NCI-H2227 treated with DMSO at 0.1 percent for 48 hours (cell line): ENCODE measurements at regions not wholly inside any gene's neighbourhood (a gene's known extent, or its start where the extent isn't known, plus 50 kb on each side); places are given as distances from the start of the nearest gene placed in this dataset.
"Not testable (repeated sequence)": the region's sequence is repeated elsewhere in the genome, so short reads cannot be mapped to it uniquely, and the experiment has no call there.

Source experiments
- DNase-seq: peaks from one replicate; lab custom pipeline; 2025; lab: John Stamatoyannopoulos, UW

DNA sequence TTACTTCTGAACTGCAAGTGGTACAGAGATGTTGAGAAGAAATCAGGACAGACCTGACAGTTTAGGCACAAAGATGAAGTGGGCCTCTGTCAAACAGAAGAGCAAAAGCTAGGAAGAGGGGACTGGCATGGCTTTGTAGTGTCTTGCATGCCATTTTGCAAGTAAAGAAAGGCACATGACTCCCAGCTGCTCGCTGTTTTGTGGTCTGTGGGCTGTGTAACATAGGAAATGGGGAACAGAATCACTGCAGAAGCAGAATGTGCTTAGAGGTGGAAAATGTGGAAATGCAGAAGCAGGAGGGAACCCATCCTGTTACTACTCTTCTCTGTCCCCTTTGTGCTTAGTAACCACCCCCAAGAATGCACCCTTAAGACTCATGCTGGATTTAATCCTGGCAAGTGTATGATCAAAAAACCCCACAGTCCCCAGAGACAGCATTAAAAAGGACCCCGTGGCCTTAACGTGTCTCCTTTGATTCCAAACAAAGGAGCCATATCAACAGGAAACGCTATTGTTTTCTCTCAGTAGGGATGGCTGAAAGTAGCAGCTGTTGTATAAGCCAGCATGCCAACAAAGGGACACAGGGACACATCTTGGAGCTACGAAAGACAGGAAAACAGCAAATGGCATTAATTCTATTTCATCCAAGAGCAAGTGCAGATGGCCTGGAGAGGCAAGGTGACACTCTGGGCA lies 177.6 kb upstream of the GLRA2 start:
- DNase-seq: no peak

DNA sequence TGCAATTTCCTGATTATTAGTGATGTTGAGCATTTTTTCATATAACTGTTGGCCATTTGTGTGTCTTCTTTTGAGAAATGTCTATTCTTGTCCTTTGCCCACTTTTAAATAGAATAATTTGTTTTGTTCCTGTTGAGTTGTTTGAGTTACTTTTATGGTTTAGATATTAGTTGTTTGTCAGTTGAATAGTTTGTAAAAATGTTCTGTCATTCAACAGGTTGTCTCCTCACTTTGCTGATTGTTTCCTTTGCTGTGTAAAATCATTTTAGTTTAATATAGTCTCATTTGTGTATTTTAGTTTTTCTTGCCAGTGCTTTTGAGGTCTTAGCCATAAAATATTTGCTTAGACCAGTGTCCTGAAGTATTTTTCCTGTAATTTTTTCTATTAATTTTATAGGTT lies 181.8 kb upstream of the GLRA2 start:
- no peak for DNase-seq

DNA sequence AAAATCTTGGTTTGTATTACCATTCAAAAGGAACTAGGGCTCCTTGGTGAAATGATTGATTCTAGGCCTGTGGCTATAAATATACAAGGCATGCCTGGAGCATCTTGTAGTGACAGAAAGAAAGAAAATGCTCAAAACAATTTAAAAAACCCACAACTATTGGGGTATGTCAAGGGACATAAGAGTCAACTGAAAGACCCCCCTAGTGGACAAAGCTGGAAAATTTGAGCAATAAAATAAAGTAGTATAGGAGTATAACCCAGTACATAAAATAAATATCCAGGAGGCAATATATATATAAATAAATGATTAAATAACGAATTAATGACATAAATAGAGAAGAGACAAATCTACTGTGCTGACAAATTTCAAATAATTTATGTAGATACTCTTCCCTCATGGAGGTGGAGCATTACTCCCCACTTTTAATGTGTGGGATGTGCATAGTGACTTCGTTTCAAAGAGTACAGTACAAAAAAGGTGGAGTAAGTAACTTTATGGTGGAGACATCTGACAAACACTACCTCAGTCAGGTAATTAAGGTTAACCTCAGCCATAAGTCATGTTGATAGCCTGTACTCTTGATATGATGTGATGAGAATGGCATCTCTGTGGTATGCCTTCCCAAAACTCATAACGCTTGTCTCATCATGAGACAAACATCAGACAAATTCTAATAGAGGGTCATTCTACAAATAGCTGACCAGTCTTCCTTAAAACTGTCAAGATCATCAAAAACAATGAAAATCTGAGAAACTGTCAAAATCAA lies 185.0 kb upstream of the GLRA2 start:
- DNase-seq: no peak

DNA sequence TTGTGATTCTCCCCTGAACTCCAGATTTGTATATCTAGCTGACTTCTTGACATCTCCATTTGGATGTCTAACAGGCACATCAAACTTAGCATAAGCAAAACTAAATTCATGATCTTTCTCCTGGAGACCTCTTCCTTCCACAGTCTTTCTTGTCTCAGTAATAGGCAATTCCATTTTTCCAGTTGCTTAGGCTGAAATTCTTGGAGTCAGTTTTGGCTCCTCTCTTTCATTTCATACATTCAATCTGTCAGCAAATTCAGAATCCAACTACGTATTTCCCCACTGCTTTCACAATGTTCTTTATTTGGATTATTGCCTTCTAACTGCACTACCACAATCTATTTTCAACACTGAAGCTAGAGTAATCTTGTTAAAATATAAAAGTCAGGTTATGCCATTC lies 219.9 kb upstream of the GLRA2 start:
- no peak for DNase-seq

DNA sequence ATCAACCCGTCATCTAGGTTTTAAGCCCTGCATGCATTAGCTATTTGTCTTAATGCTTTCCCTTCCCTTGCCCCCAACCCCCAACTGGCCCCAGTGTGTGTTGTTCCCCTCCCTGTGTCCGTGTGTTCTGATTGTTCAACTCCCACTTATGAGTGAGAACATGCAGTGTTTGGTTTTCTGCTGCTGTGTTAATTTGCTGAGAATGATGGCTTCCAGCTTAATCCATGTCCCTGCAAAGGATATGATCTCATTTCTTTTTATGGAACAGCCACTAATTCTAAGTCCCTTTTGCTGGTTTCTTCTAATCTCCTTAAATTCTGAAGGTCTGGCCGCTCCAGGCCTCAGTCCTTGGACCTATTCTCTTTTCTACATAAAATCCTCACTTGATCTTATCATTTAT lies 220.4 kb upstream of the GLRA2 start:
- DNase-seq: not testable (repeated sequence)

DNA sequence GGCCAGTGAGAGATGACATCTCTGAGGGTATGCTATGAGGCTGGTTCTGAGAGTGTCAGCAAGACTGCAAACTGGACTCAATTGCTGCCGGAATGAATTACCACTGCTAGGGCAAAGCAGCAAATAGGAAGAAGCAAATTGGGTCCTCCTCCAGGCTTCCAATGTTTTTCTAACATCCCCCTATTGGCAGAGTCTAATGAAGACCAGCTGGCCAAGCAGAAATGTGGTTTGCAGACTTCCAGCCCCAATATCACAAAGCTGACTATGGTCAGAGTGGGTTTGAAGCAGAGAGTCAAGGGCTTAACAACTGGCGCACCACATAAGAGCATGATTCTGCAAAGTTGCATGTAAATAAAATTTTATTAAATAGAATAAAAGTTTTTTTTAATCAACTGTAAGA lies 225.4 kb upstream of the GLRA2 start:
- DNase-seq: no peak

DNA sequence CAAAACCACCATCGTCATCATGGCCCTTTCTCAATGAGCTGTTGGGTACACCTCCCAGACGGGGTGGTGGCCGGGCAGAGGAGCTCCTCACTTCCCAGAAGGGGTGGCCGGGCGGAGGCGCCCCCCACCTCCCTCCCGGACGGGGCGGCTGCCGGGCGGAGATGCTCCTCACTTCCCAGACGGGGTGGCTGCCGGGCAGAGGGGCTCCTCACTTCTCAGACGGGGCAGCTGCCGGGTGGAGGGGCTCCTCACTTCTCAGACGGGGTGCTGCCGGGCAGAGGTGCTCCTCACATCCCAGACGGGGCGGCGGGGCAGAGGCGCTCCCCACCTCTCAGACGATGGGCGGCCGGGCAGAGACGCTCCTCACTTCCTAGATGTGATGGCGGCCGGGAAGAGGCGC lies 226.8 kb upstream of the GLRA2 start:
- not testable (repeated sequence) for DNase-seq

DNA sequence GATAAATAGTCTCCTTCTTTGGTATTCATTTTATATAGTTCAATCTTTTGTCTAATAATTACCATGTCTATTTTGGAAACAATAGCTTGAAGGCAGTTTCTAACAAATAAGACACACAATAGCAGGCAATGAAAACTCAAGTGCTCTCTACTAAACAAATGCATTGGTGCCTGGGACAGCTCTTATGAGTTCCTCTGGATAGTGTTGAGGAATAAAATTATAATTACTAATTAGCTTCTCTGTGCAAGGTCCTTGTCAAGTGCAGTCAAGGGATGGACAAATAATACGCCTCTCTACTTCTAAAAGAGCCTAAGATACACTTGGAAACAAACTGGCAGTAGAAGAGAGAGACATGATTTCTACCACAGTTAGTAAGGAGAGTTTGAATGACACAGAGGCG lies 229.0 kb upstream of the GLRA2 start:
- DNase-seq: no peak

DNA sequence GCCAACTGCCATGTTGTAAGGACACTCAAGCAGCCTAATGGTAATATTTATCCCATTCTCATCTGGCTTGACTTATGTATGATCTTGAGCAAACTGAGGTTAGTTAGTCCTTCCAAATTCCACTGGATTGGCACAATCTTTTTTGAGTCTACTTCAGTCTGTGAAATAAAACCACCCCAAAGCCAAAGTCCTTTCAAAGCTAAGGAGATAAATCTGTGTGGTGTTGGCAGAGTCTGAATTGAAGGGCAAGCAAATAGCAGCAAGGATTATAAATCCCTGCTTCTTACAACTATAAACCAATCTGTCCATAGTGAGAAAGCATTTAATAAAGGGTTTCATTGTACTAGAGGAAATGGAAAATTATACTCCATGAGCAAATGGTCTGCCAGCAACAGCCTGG lies 233.9 kb upstream of the GLRA2 start:
- DNase-seq: no peak

DNA sequence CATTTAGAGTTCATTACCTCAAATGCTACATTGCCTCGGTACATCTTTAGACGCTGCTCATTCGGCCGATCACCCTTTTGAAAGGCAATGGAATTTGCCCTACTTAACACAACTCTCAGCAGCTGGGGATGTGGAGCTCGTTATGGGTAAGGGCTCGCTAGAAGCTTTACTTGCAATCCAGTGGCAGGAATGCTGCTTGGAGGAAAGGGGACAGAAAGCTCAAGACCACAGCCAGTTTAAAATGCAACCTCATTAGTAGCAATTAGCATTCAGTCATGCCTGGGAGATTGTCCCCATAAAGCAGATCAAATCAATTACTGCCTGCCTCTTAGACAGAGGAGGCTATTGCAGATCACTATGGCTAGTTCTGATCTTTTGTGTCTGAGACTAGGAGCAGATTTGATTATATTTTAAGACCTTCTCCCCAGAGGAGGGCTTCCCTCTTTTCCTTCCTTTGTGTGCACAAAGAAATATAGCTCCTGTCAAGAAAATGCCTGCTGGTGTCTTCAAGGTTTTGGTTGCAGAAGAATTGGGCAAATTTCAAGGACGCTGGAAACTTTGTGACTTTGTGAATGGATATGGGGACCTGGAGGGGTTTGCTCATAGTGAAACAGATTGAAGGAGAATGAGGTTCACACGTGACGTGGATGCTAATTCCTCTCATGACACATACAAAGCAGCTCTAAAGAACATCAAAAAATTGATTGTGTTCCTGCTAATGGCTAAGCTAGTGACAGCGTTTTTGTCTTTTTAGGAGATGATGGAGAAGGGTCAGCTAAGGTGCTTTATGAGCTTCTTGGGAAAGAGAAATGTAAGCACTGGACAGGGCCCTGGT lies 237.5 kb upstream of the GLRA2 start:
- DNase-seq: no peak

DNA sequence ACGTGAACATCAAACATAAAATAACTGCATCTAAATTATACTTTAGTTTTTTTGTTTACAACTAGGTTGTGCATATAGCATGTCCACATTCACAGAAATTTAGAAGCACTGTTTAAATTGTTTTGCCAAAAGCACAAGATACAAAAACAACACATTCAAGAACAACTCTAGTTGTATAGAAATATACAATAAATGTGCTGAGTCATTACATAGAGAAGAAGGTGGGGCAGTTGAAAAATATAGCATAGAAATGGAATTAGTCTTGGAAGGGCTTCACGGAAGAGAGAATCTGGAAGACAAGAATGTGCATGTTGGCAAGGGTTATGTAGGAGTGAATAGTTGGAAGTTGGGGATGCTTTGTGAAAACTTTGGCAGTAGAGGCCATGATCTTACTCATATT lies 239.0 kb upstream of the GLRA2 start:
- DNase-seq: no peak

DNA sequence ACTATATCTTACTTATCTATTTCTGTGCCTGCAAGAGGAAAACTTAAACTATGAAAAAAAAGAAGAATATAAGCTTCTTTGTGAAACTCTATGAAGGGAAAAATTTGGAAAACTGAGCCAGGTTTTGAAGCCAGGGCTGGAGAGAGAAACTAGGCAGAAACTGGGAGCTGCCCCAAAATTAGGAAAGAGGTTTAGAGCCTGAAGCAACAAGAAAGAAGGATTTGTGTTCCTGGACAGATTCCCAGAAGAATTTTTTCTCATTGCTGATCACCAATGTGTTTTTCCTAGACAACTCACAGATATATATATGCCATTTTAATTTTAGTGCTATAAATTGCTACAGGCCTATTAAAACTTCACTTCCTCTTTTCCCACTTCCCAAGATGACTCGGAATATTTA lies 245.0 kb upstream of the GEMIN8 start:
- no peak for DNase-seq

DNA sequence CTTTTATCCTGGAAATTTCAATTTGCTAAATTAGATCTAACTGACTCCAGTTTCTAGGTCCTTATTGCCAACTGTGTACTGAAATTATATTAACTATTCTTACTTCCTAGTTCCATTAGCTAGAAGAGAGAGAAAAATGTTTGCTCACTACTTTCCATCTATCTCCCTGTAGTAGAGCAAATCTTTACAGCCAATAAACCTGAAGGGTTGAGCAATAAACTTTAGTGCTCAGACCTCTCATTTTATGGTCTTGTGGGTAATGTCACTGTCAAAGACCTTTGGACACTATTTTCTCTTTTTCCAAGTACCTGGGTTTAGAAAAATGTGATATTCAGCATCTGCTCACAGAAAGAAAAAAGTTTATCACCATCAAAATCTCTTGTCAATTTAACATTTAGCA lies 237.5 kb upstream of the GEMIN8 start:
- DNase-seq: no peak

DNA sequence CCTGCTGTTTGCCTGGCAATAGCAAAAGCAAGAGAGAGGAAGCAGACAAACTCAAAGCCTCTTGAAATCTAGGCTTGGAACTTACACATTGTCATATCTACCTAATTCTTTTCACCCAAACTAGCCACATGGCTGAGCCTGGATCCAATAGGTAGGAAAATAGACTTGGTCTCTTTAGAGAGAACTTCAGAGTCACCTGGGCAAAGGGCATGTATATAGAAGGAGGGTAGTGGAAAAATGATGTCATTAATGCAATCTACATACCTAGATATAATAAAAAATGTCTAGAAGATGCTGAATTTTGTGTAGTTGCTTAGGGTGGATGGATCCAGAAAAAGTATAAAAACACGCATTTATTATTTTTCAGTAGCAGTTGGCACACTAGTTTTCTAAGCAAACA lies 237.0 kb upstream of the GEMIN8 start:
- no peak for DNase-seq

DNA sequence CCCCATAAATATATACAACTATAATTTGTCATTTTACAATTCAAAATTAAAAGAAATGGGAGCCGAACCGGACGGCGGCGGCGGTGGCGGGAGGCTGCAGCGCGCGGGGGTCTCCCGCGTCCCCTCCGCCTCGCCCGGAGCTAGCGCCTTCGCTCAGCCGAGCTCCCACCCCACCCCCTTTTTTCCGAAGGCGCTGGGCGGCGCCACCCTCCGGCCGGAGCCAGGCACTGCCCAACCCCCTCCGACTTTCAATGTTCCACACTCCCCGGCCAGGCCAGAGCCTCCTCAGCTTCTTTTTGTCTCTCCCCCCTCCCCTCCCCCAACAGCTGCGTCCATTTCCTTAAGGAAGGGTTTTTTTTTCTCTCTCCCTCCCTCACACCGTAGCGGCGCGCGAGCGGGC lies 214.1 kb upstream of the GEMIN8 start:
- no peak for DNase-seq

DNA sequence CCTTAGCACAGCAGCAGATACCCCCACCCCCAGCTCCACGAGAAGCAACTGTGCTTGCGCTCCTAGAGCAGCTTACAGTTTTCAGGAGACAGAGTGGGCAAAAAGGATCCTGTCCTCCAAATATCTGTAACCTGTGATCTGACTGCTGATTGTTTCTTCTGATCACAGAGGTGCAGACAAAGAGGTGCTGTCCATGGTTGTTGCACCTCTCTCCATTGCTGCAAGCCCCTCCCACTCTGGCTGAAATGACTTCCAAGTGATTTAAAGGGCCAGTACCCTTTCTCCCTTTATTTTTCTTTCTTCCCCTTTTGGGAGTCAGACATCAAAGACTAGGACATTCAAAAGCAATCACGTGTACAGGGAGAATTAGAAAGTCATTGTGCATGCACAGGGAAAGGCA lies 205.3 kb upstream of the GEMIN8 start:
- DNase-seq: no peak

DNA sequence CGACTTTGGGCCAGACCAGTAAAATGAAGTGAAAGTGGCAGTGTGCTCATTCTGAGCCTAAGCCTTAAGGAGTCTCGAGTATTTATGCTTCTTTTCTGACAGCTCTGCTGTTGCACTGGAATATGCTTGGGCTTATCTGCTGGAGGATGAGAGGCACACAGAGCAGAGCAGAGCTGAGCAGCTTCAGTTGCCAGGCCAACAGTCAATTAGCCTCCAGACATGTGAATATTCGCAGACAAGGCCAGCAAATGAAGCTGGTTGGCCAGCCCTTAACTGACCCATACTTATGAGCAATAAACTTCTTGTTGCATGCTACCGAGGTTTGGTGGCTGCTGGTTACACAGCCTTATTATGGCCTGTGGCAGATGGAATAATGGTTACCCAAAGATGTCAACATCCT lies 203.0 kb upstream of the GEMIN8 start:
- DNase-seq: no peak

DNA sequence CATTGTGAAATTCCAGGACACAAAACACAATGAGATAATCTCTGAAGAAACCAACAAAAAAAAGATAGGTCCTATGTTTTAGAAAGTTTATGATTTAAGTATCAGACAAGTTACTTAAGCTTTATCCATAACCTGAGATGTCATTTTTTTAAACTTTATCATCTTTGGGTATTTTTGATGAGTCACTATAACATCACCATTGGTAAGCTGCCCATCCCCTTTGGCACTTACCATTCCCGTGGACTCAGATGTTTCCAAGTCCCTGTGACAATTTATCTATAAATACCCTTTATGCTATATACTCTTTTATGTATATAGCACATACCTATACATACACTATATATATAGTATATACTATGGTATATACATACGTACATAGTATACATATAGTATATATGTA lies 198.9 kb upstream of the GEMIN8 start:
- no peak for DNase-seq

DNA sequence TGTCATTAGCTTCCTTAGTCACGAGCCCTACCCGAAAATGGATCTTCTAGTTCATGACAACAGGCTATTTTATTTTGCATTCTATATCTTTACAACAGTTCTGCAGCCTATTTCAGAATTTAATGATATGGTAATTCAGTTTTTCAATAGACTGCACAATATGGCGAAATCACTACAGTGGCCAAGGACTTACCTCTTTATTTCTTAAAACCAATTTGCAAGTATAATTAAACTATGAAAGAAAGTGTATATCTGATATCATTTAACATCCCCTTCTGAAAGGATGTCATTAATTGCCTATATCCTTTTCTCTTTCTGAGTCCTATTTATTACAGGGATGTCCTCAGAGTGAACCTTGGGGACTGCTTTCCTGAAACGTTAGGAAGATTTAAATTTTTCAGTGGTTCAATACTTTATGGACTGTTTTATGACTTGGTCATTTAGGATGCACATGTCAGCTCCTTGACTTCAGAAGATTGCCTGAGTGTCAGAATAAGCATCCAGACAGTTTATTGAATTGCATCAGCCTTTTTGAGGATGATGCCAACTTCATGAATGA lies 190.8 kb upstream of the GEMIN8 start:
- no peak for DNase-seq

DNA sequence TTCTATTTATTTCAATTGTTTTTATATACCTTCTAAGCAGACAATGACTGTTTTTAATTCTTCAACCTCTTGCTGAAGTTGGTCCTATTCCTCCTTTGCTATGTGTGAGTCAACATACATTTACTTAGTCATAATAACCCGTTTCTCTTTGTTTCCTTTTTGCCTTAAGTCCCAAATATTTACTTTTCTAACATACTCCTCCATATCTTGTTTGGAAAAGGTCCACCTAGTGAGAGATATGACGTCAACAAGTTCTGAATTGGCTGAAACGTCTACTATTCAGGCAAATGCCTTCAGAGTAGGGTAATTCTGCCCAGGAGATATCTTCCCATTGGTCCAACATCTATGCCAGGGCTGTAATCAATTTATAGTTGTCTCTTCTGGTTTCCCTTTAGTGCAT lies 179.3 kb upstream of the GEMIN8 start:
- DNase-seq: no peak

DNA sequence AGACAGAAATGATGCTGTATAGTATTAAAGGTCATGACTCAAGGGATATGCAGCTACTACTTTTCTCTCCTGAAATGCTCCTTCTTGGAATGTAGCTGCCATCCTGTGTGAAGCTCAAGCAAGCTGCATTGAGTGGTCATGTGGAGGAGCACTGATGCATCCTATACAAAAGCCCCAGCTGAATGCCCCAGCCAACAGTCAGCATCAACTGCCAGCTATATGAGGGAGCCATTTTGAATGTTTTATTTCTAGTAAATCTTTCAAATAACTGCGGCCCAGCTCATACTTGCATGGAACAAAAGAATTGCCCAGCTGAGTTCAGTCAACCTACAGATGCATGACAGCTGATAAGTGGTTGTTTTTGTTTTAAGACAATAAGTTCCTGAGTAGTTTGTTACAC lies 165.0 kb upstream of the GEMIN8 start:
- DNase-seq: no peak

DNA sequence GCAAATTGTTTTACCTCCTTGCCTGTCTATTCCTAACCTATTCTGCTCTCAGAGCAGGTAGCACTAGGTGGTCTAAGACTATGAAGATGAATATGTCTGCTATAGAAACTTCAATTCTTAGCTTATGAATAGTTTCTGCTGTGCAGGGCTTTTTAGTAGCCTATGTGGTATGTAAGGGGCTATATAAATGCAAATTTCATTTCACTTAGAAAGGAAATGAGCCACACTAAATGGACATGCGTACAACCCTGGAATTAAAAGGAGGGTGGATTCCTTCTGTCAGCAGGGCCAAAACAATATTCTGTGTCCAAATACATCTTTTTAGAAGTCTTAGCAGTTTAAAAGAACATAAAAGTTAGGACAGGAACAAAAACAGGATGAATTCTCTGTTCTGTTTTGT lies 163.9 kb upstream of the GEMIN8 start:
- DNase-seq: no peak

DNA sequence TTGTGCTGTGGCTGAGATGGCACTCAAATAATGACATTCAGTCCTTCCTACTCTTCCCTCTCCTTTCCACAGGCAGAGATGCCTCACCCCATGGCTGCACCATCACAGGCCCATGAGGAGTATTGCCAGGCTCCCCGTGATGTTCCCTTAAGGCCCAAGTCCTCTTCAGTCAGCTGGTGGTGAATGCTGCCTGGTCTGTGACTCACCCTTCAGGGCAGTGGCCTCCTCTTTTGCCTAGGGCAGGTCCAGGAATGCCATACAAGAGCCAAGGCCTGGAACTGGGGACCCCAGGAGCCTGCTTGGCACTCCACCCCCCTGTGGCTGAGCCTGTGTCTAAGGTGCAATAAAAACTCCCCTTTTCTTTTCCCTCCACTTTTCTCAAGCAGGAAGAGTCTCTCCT lies 144.2 kb upstream of the GEMIN8 start:
- DNase-seq: no peak
